ENCODE measurements at regions not wholly inside any gene's neighbourhood (a gene's known extent, or its start where the extent isn't known, plus 50 kb on each side); places are given as distances from the start of the nearest gene placed in this dataset.
"Not testable (repeated sequence)": the region's sequence is repeated elsewhere in the genome, so short reads cannot be mapped to it uniquely, and the experiment has no call there.

DNA sequence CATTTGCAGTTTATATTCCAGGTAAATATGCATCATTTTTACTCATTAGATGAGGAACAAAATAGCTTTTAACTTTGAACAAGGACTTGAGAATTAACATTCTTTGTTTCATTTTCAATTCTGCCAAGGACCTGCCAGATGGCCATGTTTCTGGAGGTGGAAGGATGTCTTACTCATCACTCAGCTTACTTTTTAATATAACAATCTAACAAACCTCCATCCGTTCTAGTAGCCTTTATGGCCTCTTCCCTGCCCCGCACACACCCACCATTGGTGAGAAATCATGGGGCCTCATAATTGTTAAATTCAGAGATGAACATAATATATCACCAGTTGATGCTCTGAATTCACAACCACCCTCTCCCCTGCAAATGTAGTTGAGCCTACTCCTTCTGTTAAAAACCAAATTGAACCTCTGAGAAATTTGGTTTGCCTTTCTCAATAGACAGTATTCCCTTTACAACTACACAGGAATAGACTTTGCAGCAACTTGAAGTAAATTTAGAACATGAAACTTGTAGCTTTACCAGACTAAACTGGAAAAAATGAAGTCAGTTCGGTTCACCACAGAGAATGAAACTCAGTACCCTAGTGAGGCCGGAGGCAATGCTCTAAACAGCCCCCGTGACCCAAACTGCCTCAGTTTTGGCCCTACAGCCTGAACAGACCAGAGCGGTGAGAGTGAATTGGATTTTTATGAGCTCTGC is 50.1 kb upstream of the ACSL4 start:
- DNase-seq = no peak

DNA sequence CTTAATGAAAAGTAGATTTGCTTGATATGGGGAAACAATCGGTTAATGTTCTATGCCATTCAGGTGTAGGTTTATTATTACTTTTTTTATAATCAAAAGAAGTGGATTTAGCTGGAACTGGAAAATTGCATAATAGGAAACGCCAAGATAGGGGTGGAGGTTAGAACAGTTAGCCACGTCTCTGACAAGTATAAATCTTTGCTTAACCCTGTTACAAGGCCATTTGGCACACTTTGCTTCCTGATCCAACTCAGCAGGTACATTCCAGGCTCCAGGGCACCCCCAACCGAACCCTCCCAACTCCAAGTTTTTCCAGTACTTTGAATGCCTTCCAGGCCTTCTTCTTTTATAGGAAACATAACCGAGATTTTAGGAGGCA is 50.6 kb upstream of the ACSL4 start:
- no peak for DNase-seq

DNA sequence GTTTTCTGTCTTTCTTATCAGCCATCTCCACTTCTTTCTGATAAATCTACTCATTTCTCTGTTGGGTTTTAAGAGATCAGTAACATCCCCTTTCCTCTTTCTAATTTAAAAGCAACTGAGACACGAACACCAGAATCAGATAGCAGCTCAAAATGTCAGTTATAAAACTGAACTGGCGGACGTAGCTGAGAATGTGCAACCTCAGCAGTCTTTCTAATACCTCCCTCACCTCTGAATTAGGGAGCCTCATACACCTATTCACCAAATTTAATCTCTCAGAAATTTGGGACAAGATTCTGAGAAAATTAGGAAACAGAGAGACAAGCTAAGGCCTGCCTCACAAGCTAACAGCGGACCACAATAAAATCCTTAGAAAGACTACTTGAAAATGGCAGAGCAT is 52.0 kb upstream of the ACSL4 start:
- DNase-seq = no peak

DNA sequence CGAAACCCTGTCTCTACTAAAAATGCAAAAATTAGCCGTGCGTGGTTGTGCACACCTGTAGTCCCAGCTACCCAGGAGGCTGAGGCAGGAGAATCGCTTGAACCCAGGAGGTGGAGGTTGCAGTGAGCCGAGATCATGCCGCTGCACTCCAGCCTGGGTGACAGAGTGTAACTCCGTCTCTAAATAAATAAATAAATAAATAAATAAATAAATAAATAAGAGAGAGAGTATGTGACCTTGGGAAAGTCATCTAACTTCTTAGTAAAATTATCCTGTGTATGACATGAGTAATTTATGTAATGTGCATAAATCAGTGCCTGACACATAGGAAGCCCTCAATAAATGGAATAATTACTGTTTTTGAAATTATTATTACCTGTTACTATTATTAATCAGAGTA is 57.5 kb upstream of the ACSL4 start:
- not testable (repeated sequence) for DNase-seq

DNA sequence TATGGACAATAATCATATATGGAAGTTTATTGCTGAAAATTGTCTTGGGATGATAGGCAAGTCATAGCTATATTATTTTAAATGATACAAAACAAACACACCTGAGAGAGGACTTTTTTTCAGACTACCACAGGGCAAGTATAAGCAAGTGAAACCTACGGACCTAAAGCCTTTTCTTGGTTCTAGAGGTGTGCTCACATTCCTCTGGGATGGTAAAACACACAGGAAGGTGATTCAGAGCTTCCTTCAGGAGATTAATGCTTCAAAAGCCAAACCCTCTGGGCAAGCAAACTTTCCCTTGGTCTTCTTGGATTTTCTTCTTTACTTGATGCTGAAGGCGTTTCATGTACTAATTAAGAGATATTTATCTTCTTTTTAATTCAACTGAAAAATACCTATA is 60.1 kb upstream of the ACSL4 start:
- DNase-seq = no peak

DNA sequence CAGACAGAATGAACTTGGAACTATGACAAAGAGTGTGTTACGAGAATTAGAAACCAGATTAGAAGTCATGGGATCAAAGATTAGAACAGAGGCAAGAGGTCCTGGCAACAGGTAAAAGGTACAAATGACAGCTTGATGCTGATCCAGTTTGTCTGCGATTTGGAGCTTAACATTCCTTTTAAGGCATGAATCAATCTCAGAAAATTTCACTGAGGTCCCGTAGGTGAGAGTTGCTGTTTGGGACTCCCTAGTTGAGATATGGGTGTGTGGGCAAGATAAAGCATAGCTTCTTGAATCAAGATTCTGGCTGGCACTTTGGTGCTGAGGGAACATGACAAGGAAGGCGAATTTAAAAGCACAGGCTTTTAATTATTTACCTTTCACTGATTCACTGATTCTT is 62.6 kb upstream of the ACSL4 start:
- no peak for DNase-seq

DNA sequence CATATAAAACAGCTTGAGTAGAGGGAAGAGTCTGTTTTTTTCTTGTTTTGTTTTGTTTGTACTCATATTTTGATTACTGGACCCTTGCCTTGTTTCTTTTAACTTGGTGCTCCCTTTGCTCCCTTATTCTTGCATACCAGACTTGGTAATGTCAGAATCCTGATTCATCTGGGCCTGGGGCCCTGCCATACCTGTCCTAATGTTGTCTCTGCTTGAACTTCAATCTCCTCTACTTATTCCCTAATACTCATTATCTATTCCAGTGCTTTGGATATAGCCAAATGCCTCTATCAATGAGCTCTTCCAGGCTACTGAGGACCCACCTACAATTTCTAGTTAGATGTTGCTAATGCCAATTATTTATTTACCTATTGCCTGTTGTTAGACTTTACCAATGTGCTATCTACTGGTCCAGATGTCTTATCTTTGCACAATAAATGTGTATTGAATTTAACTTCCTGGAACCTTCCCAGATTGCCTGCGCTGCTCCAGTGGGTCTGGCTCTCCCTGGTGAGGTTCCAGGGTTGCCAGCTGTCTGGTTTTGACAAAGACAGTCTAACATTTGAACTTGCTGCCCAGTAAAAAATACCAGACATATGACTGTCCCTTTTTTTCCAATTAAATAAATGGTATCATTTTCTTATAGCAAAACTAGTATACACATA is 64.4 kb upstream of the ACSL4 start:
- DNase-seq = no peak

DNA sequence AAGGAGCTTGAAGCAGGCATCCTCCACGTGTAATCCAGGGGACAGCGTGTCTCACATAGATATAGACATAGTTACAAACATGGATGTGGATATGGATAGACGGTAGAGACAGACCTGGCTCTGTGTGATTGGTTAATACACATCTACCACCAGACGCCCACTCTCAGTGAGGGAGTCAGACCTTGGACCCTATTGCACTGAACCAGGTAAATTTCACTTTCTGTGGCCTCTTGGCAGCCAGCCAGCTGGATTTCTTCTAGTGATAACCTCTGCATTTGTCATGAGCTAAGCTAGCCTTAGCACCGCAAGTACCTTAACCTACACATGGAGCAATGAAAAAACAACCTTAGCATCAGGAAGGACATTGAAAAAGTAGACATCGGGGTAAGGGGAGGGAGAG is 79.2 kb upstream of the ACSL4 start:
- no peak for DNase-seq

DNA sequence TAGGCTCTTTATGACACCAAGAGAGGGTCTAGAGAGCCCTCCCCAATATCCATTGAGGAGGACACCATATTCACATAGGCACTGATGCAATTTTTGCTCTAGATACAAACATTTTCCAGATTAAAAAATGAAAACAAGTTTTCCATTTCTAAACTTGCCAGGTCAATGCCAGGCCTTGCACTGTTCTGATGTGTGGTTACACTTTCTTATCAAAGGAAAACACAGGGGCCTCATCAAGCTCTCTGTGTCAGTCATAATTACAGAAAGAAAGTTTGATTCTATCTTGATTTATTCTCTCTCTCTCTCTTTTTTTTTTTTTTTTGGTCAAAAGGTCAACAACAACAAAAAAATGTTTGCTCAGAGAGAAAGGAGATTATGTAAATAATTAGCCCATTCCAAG is 80.2 kb upstream of the ACSL4 start:
- no peak for DNase-seq

DNA sequence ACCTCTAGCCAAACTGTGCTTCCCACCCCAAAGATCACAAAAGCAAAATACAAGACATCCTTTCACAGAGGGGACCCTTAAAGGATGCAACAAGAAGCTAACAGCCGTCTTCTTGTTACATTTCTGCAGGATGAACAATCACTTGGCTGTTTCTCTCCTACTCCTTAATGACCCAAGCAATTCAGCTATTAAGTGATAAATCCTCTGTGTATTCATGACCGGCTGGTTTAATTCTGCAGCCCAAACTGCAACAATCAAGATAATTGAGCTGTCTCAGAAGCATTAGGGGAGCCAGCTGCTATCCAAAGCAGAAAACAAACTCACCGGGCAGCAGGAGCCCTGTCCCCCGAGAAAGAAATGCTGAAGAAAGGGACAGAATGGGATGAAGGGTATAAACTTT is 85.9 kb upstream of the ACSL4 start:
- no peak for DNase-seq

DNA sequence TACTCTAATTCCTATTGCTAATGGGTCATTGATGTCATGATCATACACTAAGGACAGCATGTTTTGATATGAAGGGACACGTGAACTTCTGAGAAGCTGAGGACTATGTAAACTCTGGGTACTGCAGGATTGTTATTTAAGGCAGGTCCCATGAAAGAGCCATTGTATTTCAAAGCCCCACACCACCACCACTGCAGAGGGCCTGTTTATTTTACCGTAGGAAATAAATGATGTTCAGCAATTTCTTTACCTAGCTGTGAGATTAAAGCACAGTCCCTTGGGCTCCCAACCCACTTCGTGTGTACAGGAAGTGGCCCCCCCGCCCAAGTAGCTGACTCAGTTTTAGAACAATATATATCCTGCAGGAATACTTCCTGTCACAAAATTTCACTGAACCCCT is 89.8 kb upstream of the ACSL4 start:
- no peak for DNase-seq

DNA sequence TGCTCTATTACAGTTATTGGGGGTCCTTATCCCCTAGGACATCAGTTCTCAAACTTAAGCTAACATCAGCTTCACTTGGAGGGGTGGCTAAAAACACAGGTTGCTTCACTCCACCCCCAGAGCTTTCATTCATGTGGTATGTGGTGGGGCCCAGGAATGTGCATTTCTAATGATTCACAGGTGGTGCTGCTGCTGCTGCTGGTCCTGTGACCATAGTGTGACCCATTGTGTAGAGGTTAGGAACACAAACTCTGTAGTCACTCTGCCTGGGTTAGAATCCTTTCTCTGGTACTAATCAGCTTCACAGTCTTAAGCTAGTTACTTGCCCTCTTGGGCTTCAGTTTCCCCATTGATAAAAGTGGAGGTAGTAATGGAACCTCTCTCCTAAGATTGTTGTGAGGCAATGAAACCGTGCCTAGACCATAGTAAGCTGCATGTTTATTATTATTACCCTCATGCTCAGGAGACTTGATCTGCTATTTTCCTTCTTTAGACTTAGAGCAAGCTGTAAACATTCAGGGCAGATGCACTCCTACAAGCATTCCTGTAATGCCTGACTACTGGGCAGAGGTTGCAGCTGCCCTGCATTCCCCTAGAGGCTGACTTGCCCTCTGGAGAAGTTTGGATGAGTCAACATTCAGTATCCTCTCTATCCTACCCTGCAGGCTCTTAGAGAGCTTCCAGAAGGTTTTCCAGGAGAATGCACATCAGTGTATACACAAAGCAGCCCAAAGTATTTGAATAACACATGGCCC is 94.1 kb upstream of the ACSL4 start:
- peak; percentile 76 for DNase-seq

DNA sequence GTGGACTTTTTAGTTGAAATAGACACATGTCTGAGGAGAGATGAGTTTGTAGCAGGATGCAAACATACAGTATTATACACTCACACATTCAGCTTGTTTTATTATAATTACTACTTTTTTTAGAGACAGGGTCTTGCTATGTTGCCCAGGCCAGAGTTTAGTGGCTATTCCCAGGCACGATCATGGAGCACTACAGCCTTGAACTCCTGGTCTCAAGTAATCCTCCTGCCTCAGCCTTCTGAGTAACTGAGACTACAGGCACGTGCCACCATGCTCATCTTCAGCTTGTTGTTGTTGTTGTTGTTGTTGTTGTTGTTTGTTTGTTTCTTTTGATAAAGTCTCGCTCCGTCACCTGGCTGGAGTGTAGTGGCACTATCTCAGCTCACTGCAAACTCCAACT is 94.7 kb upstream of the ACSL4 start:
- DNase-seq = no peak

DNA sequence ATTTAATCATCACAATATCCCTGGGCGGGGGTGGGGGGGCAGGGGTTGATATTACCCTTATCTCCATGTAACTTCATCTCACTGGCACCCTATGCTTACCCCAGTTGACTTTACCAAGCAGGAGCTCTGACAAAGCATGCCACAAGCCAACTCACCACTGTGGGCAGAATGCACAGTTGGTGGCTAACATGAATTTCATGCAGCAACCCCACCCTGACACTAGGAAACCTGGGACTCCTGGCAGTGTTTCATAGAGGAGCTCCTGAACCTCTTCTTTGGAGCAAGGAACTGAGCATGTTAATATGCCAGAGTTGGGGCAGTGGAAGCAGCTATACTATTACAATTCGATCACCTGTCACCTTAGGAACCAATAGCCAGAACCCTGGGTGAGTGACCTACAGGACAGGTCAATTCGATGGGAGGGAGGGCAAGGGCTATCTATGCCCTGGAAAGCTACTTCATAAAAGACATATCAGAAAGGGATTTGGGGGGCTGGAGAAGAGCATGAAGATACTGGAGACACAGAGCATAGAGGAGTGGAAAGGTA is 97.2 kb upstream of the ACSL4 start:
- DNase-seq = no peak

DNA sequence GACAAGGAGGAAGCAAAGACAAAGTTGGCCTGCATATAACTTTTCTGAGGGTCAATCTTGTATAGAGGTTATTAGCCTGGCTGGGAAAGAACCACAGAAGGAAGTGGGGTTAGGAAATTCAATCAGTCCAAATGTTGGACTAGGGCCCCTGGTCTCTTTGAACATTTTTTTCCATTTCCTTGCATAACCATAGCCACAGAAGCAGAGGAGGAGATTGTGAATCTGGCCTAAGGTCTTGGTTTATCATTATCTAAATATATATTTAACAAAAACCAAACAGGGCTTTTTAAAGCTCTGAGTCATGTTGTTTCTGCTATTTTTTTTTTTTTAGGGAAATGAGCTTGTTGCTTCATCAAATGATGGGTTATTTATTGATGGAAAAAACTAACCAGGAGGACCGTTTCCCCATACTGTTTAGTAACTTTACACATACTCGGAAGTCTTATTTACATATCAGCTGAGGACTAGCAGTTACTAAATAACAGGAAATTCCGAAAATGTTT is 97.7 kb upstream of the ACSL4 start:
- DNase-seq = peak; percentile 19

DNA sequence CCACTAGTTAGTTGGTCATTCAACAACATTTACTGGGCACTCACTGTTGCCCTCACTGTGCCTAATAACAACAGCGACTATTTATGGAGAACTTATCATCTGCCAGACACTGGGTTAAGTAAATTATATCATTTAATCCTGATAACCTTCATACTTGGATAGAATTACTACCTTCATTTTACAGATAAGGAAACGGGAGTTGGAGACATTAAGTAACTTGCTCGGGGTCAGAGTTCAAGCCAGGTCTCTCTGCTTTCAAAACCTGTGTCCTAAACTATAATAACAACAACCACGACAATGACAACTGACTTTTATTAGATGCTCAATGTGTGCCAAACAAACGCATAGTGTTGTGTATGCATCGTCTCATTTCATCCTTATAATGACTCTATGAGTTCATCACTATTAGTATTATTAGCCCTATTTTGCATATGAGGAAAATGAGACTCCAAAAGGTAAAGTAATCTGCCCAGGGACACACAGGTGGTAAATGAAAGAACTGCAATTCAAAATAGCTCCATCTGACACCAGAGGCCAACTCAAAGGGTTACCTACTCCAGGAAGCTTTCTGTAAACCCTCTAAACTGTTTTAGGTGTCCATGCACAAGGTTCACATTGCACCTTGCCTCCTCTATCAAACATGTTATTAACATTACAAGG is 98.4 kb upstream of the ACSL4 start:
- no peak for DNase-seq

DNA sequence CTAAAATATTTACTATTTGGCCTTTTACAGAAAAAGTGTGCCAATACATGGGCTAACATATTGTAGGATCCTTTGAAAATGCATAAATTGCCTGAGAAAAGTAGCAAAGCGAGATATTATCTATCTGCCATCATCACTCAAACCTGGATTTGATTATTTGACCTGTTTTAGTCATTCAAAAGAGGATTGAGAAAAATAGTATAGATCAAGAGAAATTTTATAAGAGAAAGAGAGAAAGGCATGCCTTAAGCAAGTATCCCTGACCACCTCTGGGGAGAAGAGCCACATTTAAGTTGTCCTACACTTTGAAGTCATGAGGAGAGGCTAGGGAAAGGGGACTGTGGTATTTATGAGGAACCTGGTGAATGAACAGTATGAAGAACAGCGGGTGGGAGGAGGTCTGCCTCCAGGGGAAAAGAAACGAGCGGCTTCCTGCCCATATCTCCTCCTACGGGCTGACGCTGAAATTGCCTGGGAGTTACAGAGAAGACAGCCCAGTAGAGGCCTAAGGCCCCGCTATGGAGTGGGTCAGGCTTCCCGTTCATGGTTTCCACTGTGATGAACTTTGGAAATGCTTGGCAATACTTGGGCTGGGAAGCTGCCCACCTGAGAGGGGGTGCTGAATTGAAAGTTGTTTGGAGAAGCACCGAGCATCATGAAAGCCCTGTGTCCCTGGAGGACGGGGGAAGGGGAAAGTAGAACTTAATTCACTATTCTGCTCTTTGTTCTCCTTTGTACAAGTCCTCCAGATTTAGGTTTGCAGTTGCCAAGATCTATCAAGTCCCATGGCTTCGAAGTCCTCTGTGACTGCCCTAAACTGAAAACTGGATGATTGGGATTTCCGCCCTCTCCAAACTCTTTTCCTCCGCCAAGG is 106.9 kb upstream of the ACSL4 start:
- peak; percentile 71 for DNase-seq

DNA sequence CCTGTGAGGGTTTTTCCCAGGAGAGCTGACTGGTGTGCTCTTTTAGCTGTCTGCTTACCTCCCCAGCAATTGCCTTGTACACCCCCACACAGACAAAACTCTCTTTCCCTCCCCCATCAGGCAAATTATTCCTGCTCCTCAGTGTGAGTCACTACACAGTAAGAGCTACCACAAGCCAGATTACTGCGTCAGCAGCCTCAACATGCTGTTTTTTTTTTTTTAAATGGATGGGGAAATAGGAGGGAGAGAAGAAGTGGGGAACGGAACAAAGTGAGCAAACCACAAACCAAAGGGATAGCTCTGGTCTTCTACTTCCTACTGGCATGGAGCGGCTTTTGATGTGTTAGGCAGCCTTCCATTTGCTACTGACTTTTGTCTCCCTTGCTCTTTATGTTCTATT is 107.5 kb upstream of the ACSL4 start:
- peak; percentile 97 for DNase-seq

DNA sequence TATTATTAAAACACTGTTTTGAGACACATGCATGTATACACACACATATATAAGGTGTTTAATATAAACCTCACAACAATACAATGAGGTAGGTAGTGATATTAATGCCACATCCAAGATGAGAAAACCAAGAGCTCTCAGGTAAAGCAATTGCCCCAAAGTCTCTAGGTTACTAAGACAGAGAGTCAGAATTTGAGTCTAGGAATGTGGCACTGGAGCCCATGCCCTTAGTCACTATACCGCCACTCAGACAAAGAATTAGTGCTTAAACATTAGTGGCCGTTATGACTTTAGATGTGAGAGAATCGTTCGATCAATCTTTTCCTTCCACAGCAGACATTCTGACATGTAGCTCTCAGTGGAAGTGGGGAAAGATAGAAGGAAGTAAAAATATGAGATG is 108.2 kb upstream of the ACSL4 start:
- DNase-seq = no peak

DNA sequence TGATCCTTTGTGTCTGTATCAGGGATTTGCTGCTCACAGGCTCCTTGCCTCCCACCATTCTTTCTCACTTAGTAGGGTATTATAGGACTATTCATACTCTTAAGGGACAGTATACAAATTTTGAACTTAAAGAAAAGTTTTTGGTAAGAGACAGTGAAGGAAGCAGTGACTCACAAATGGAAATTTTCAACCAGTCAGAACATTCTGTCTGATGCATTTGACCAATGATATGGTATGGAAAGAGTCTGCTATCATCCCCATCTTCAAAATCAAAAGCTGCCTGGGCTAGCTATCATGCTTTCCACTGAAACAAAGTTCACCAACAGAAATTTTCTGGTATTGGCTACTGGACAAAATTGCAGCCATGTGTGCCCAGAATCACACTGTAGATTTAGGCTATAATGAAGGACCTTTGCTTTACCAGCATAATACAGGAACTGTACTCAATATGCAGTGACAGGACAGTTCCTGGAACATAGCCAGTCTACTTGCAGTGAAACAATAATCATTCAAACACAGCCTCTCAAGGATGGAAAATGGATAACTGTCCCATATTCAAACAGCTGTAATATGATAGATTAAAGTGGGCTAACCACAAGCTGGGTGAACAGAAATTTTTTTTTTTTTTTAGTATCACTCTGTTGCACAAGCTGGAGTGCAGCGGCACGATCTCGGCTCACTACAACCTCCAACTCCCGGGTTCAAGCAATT is 109.0 kb upstream of the ACSL4 start:
- peak; percentile 57 for DNase-seq

DNA sequence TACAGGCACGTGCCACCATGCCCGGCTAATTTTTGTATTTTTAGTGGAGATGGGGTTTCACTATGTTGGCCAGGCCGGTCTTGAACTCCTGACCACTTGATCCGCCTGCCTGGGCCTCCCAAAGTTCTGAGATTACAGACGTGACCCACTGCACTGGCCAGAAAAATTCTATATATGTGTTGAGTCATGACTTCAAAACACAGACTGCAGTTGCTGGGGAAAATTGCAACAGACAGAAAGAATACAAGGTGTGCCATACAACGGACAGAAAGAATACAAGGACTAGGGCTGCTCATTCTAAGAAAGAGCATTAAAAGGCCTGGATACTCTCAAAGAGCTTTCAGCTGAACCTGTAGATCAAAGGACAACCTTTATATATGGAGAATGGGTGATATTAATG is 109.6 kb upstream of the ACSL4 start:
- peak; percentile 5 for DNase-seq

Data from fibroblast of skin of right quadriceps (primary cell).